NCI-H1930 (cell line): ENCODE measurements at regions not wholly inside any gene's neighbourhood (a gene's known extent, or its start where the extent isn't known, plus 50 kb on each side); places are given as distances from the start of the nearest gene placed in this dataset.
"Not testable (repeated sequence)": the region's sequence is repeated elsewhere in the genome, so short reads cannot be mapped to it uniquely, and the experiment has no call there.

Experiments
- DNase-seq, 2 experiments: peaks; one replicate each; lab custom pipeline; 2025; lab: John Stamatoyannopoulos, UW

DNA sequence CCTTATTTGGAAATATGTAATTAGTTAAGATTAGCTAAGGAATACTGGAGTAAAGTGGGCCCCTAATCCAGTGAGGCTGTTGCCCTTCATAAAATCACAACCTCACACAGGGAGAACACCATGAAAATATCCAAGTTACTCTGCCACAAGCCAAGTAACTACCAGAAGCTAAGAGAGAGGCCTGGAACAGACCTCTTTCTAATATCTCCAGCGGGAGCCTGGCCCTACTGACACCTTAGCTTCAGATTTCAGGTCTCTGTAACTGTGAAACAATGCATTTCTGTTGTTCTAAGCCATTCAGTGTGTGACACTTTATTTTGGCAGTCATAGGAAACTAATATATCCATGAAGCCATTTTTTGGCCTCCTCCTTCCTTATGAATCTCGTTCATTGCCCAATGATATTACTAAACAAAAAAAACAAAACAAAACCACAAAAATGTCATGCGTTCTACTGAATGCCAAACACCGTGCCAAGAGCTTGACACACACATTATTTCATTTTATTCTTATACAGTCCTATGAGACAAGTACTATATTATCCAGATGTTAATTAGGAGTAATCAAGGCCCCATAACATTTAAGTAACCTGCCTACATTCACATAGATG is 699.0 kb downstream of the MAT2B start:
- no peak for DNase-seq

GRCh38 chr5:164206196-164206595 is 700.8 kb downstream of the MAT2B start:
- DNase-seq = no peak

DNA sequence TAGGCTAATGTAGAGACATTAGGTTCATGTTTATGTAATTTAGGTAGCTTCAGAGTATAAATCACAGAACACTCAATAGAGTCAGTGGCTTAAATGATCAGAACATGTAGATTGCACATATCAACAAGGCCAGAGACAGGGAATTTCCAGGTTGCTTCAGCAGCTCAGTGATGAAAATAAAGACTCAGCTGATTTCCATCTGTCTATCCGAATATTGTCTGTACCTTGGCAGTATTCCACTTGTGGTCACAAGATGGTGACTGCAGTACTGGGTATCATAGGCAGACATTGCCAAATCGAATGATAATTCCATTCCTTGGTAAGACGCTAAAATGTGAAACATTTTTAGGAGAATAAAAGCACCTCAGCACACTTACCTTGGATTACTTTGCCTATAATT is 702.2 kb downstream of the MAT2B start:
- DNase-seq = no peak

GRCh38 chr5:164210491-164210890 is 705.1 kb downstream of the MAT2B start:
- no peak for DNase-seq

DNA sequence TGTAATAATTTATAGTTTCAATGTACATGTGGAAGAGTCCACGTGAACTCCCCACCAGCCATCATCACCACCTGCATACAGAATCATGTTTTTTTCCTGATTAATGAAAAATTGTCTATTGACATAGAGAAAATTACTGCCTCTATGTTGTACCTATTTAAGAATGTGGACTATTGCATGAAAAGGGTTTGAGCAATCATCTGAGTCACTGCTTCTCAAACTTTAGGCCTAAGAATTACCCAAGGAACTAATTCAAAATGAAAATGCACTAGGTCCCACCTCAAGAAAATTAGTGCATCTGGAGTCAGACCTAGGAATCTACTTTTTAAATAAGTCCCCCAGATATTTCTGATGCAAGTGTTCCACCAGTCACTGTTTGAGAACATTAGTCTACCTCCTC is 709.3 kb downstream of the MAT2B start:
- DNase-seq = no peak

- DNase-seq = no peak
Measured at GRCh38 chr5:164217464-164217863, 712.0 kb downstream of the MAT2B start.

DNA sequence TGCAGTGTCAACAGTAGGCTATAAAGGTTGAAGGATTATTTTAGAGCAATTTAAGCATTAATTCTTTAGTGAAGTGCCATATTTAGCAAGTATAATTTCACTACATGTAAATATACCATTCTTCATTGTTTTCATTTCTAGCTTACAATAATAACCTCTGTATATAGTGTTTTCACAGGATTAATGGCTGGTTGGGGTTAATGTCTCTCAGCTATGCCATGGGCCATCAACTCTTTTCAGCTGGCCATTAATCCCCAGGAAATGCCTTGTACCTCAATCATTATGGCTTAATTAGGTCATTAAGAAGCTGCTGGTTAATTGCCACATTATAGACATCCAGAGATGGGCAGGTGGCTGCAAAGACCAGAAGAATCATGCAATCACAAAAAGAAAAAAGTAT is 715.1 kb downstream of the MAT2B start:
- DNase-seq = no peak

DNA sequence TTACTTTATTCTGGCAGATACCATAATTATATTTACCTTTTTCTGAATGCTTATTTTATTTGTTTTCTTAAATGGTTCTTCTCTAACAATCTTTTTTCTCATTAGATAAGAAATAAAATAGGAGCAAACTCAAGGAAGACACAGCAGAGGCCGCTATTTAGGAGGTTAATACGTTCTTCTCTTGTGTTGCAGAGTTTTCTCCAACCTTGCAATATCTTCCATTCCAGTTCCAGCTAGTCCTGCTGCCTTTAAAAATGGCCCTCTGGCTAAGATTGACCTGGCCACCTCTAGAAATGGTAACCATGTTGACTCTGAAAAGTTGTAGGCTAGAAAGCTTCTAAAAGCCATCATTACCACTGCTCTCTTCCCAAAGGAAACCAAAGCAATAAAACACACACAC is 718.8 kb downstream of the MAT2B start:
- no peak for DNase-seq

- DNase-seq = no peak
Measured at GRCh38 chr5:164224772-164225171, 719.4 kb downstream of the MAT2B start.

- no peak for DNase-seq
Measured at GRCh38 chr5:164230341-164230740, 724.9 kb downstream of the MAT2B start.

- DNase-seq = no peak
Measured at GRCh38 chr5:164233791-164234190, 728.4 kb downstream of the MAT2B start.

- no peak for DNase-seq
Measured at GRCh38 chr5:164234321-164234720, 728.9 kb downstream of the MAT2B start.

GRCh38 chr5:164235300-164235891 is 730.0 kb downstream of the MAT2B start:
- no peak for DNase-seq

GRCh38 chr5:164237486-164237885 is 732.1 kb downstream of the MAT2B start:
- DNase-seq = no peak

- not testable (repeated sequence) for DNase-seq
Measured at GRCh38 chr5:164251781-164252180, 746.4 kb downstream of the MAT2B start.

DNA sequence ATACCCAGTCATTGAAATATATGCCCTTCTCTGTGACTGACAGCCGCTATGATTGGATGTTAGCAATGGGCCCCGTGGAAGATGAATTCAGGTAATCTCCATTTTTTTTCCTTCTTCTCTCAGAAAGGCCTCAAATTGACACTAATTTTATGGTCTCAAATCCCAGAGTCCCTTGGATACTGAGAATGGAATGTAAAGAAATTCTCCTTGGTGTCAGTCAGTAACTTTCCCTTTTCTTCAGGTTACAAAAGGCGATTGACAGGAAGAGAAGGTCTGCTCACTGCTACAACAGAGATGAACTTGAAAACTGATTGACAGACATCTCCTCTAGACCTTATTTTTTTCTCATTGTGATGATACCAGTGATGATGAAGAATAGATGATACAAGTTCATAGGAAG is 748.3 kb downstream of the MAT2B start:
- no peak for DNase-seq

DNA sequence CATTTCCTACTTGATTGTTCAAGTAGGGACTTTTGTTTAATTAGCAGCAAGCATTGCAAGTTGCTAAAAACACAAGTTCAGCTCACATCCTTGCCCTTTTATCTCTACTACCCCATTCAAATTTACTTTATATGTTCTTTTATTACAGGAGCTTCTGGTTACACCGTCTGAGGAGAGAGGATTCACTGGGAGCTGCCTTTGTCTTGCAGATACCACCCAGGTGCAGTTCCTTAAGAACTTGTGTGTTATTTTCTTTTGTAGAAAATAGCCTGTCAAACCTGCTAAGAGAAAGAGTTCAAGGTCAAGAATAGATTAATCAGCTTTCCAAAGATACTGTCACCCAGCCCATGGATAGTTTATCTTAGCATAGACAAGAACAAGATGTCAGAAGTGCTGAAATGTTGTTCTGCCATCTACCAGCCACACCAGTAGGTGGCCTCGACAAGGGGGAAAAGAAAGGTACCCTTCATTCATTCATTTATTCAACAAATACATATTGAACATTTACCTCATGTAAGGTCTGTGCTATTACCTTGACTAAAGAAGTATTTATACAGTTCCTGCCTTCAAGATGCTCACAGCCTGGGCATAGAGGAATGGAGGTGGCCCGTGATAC is 750.3 kb downstream of the MAT2B start:
- no peak for DNase-seq

- no peak for DNase-seq
Measured at GRCh38 chr5:164256351-164256750, 750.9 kb downstream of the MAT2B start.

- DNase-seq = no peak
Measured at GRCh38 chr5:164256954-164257353, 751.5 kb downstream of the MAT2B start.

DNA sequence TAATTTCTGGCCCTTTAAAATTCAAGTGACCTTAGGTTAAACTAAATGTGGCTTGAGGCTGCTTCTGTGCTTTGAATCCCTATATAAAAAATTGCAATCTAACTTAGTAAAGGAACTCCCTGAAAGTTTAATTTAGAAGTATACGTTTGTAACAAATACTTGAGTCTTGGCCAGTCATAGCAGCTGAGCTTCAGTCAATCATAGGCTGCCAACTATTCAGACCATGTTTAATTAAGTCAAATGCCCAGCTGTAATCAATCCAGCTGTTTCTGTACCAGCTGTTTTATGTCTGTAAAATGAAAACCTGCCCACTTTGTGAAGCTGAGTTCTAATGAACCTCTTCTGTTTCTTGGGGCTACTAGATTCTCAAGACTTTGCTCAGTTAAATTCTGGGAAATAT is 760.1 kb downstream of the MAT2B start:
- DNase-seq = no peak

- no peak for DNase-seq
Measured at GRCh38 chr5:164266571-164266970, 761.2 kb downstream of the MAT2B start.

DNA sequence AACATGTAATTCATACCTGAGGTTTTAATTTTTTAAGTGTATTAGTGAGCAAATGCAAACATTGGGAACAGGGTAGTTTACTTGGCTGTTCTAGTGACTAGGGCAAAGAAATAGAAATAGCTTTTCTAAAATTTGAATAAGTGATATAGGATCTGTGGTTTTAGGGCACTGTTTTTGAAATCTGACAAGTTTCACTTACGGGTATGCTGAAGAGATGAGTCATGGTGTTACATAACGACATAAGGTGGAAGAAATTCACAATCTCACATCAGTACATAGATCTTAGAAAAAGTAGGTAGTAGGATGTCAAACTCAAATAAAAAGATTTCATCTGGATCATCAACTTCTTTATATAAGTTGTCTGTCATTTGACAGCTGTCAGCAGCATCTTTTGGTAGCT is 772.3 kb downstream of the MAT2B start:
- DNase-seq = no peak

- DNase-seq = no peak
Measured at GRCh38 chr5:164289526-164289925, 784.1 kb downstream of the MAT2B start.

DNA sequence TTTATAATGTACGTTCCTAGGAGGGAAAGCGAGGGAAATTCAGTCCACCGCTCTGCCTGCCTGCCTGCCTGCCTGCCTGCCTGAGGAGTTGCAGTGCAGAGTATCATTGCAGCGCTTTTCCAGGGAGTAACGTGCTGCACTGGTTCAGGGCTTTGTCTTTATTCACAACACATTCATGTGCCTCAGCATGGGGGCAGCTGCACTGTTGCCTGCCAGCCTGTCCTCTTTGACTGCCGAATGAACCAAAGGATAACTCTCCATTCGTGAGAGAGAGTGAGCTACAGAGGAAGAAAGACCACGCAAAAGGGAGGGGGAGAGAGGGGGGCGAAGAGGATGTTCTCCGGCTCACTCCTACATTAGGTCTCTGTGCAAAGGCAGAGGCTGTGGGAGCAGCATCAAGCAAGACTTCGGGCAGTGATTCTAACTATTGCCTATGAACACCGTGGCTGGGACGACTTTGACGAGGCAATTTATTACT is 791.2 kb downstream of the MAT2B start:
- no peak for DNase-seq
